Cardiac muscle cell (in vitro differentiated cells and primary cell): ENCODE measurements at regions not wholly inside any gene's neighbourhood (a gene's known extent, or its start where the extent isn't known, plus 50 kb on each side); places are given as distances from the start of the nearest gene placed in this dataset.

Source experiments
- DNase-seq, 2 donors: peaks; one replicate each; pipeline versions ENCODE4 v3.0.0 to v3.0.0-alpha.2; 2010 to 2017; ENCODE audit warnings: low read depth in 1 of 2, low spot score in 1 of 2
- H3K27ac ChIP-seq: fragments of 200-600 bp; sonication (generic); 2 replicates; pipeline ENCODE4 v1.5.1; 2016
- H3K27me3 ChIP-seq: fragments of 200-600 bp; sonication (generic); 2 replicates; pipeline ENCODE4 v1.6.0; 2016; ENCODE audit warnings: control low read depth
- H3K36me3 ChIP-seq: fragments of 200-600 bp; sonication (generic); 2 replicates; pipeline ENCODE4 v1.5.1; 2016; ENCODE audit warnings: control low read depth
- H3K4me1 ChIP-seq: fragments of 200-600 bp; sonication (generic); 2 replicates; pipeline ENCODE4 v1.8.1; 2017; ENCODE audit warnings: low read depth, mild to moderate bottlenecking, mixed run types
- H3K4me3 ChIP-seq: fragments of 200-600 bp; sonication (generic); 2 replicates; pipeline ENCODE4 v1.5.1; 2016; ENCODE audit warnings: mild to moderate bottlenecking
- H3K9me3 ChIP-seq: fragments of 200-600 bp; sonication (generic); 2 replicates; pipeline ENCODE4 v1.5.1; 2017; ENCODE audit warnings: low read depth, mild to moderate bottlenecking, control low read depth
- CTCF ChIP-seq: IDR thresholded peaks from 2 replicates; pipeline ENCODE4 v1.5.1; 2012; ENCODE audit warnings: low read depth, mild to moderate bottlenecking, low read length

GRCh38 chr12:4843907-4844306, 65.8 kb upstream of the KCNA1 start:
- no peak overlapping the region for H3K4me3 ChIP-seq
- H3K4me1 ChIP-seq, result no peaks in the 10 kb centered on the region
- TF ChIP-seq CTCF, result no peak
- no peaks in the 10 kb centered on the region for H3K9me3 ChIP-seq
- no peak for DNase-seq
- no peak overlapping the region for H3K27ac ChIP-seq
- H3K27me3 ChIP-seq, result no peaks in the 10 kb centered on the region
- no peaks in the 10 kb centered on the region for H3K36me3 ChIP-seq

- TF ChIP-seq CTCF, result no peak
- no peak overlapping the region for H3K27ac ChIP-seq
- H3K9me3 ChIP-seq, result no peaks in the 10 kb centered on the region
- H3K4me1 ChIP-seq, result no peaks in the 10 kb centered on the region
- H3K27me3 ChIP-seq, result no peaks in the 10 kb centered on the region
- DNase-seq, result no peak
- H3K36me3 ChIP-seq, result no peaks in the 10 kb centered on the region
- H3K4me3 ChIP-seq, result no peak overlapping the region
These were observed 62.0 kb upstream of the KCNA1 start for GRCh38 chr12:4847713-4848112.

- DNase-seq, result peak; percentile 49 to 58
- Histone ChIP-seq H3K9me3 (no peaks in the 10 kb centered on the region), H3K27me3 (no peaks in the 10 kb centered on the region), H3K36me3 (no peaks in the 10 kb centered on the region), H3K27ac (no peak overlapping the region), H3K4me1 (no peaks in the 10 kb centered on the region), H3K4me3 (no peak overlapping the region)
- TF ChIP-seq CTCF, result peak; percentile 78
These were observed 60.6 kb upstream of the KCNA1 start for GRCh38 chr12:4849115-4849541.

- Histone ChIP-seq H3K4me1 (no peaks in the 10 kb centered on the region), H3K36me3 (no peaks in the 10 kb centered on the region), H3K27me3 (no peaks in the 10 kb centered on the region), H3K9me3 (no peaks in the 10 kb centered on the region), H3K27ac (no peak overlapping the region), H3K4me3 (no peak overlapping the region)
- DNase-seq, result no peak
- TF ChIP-seq CTCF, result no peak
These were observed 59.8 kb upstream of the KCNA1 start for GRCh38 chr12:4849795-4850345.

- H3K4me3 ChIP-seq, result no peak overlapping the region
- no peak overlapping the region for H3K27ac ChIP-seq
- no peak for DNase-seq
- H3K36me3 ChIP-seq, result no peaks in the 10 kb centered on the region
- H3K9me3 ChIP-seq, result no peaks in the 10 kb centered on the region
- no peaks in the 10 kb centered on the region for H3K4me1 ChIP-seq
- TF ChIP-seq CTCF, result no peak
- no peaks in the 10 kb centered on the region for H3K27me3 ChIP-seq
These were observed 58.8 kb upstream of the KCNA1 start for GRCh38 chr12:4850857-4851380.

GRCh38 chr12:4852308-4852707, 57.4 kb upstream of the KCNA1 start:
- no peak for DNase-seq
- TF ChIP-seq CTCF, result no peak
- Histone ChIP-seq H3K9me3 (no peaks in the 10 kb centered on the region), H3K27me3 (no peaks in the 10 kb centered on the region), H3K4me1 (no peaks in the 10 kb centered on the region), H3K36me3 (no peaks in the 10 kb centered on the region), H3K27ac (no peak overlapping the region), H3K4me3 (no peak overlapping the region)
